Stimulated activated CD8-positive, alpha-beta memory T cell treated with anti-CD3 and anti-CD28 coated beads, Interleukin-7, amount 100 ng/mL, for 48 hours (primary cell): ENCODE measurements at regions not wholly inside any gene's neighbourhood (a gene's known extent, or its start where the extent isn't known, plus 50 kb on each side); places are given as distances from the start of the nearest gene placed in this dataset.

Experiments used
- DNase-seq, 2 donors: peaks; one replicate each; pipeline ENCODE4 v3.0.0-alpha.2; 2020; ENCODE audit warnings: low read depth in 1 of 2; ENCODE audit errors: extremely low read depth in 1 of 2

GRCh38 chr13:82654861-82655855, 1227.1 kb downstream of the SLITRK1 start:
- no peak for DNase-seq

- DNase-seq: no peak
These were observed 1228.1 kb downstream of the SLITRK1 start for GRCh38 chr13:82654143-82654542.

- no peak for DNase-seq
These were observed 1234.7 kb downstream of the SLITRK1 start for GRCh38 chr13:82647540-82647939.

GRCh38 chr13:82636119-82636518, 1246.2 kb downstream of the SLITRK1 start:
- no peak for DNase-seq

- DNase-seq: no peak
These were observed 1247.3 kb downstream of the SLITRK1 start for GRCh38 chr13:82634946-82635345.

GRCh38 chr13:82627183-82627582, 1255.1 kb downstream of the SLITRK1 start:
- no peak for DNase-seq

GRCh38 chr13:82625717-82626116, 1256.6 kb downstream of the SLITRK1 start:
- DNase-seq: no peak

GRCh38 chr13:82615043-82615442, 1267.2 kb downstream of the SLITRK1 start:
- DNase-seq: no peak

GRCh38 chr13:82614086-82614485, 1268.2 kb downstream of the SLITRK1 start:
- DNase-seq: no peak

GRCh38 chr13:82606008-82606407, 1276.3 kb downstream of the SLITRK1 start:
- no peak for DNase-seq

GRCh38 chr13:82597747-82598146, 1284.5 kb downstream of the SLITRK1 start:
- DNase-seq: no peak

GRCh38 chr13:82593239-82593638, 1289.0 kb downstream of the SLITRK1 start:
- no peak for DNase-seq

- DNase-seq: no peak
These were observed 1310.6 kb downstream of the SLITRK1 start for GRCh38 chr13:82571653-82572052.

- no peak for DNase-seq
These were observed 1312.7 kb downstream of the SLITRK1 start for GRCh38 chr13:82569581-82569980.

GRCh38 chr13:82566864-82567263, 1315.4 kb downstream of the SLITRK1 start:
- no peak for DNase-seq

GRCh38 chr13:82565201-82565600, 1317.1 kb downstream of the SLITRK1 start:
- DNase-seq: no peak

- DNase-seq: no peak
These were observed 1321.4 kb downstream of the SLITRK1 start for GRCh38 chr13:82560889-82561288.

GRCh38 chr13:82522872-82523271, 1359.4 kb downstream of the SLITRK1 start:
- DNase-seq: no peak

GRCh38 chr13:82506805-82507414, 1375.4 kb downstream of the SLITRK1 start:
- no peak for DNase-seq

- no peak for DNase-seq
These were observed 1380.4 kb downstream of the SLITRK1 start for GRCh38 chr13:82501834-82502233.

GRCh38 chr13:82480415-82480814, 1401.9 kb downstream of the SLITRK1 start:
- DNase-seq: no peak

GRCh38 chr13:82477436-82477835, 1404.8 kb downstream of the SLITRK1 start:
- DNase-seq: no peak
